Stomach (tissue), 8 donors: ENCODE measurements at regions not wholly inside any gene's neighbourhood (a gene's known extent, or its start where the extent isn't known, plus 50 kb on each side); places are given as distances from the start of the nearest gene placed in this dataset.
"Not testable (repeated sequence)": the region's sequence is repeated elsewhere in the genome, so short reads cannot be mapped to it uniquely, and the experiment has no call there.

Experiments used
- DNase-seq, 2 donors: peaks; one replicate each; pipeline versions ENCODE4 v3.0.0 to v3.0.0-alpha.2; 2013 to 2019
- H3K27ac ChIP-seq, 5 donors: fragments of 200-600 bp in 4 of 5; sonication (generic) in 4 of 5; one replicate each; pipeline ENCODE4 v1.5.1; 2013 to 2019; ENCODE audit warnings: mild to moderate bottlenecking in 1 of 5, moderate library complexity in 1 of 5
- H3K27me3 ChIP-seq, 3 donors: fragments of 200-600 bp; sonication (generic); one replicate each; pipeline ENCODE4 v1.5.1; 2017 to 2019; ENCODE audit warnings: mixed run types in 1 of 3
- H3K36me3 ChIP-seq, 4 donors: fragments of 200-600 bp; sonication (generic); 1 replicate in 3 of 4; 2 replicates in 1 of 4; pipeline ENCODE4 v1.5.1; 2016 to 2019
- H3K4me1 ChIP-seq, 4 donors: fragments of 200-600 bp; sonication (generic); one replicate each; pipeline ENCODE4 v1.5.1; 2016 to 2019
- H3K4me3 ChIP-seq, 4 donors: fragments of 200-600 bp; sonication (generic) in 3 of 4; one replicate each; pipeline ENCODE4 v1.5.1; 2016 to 2019; ENCODE audit warnings: mild to moderate bottlenecking in 1 of 4
- H3K9me3 ChIP-seq, 4 donors: fragments of 200-600 bp; sonication (generic); one replicate each; pipeline ENCODE4 v1.5.1; 2016 to 2019
- EP300 ChIP-seq: sonication (generic); formaldehyde crosslinking; IDR thresholded peaks from one replicate; pipeline ENCODE4 v1.6.1; 2017; ENCODE audit warnings: antibody characterized with exemption
- POLR2A ChIP-seq, 4 donors: fragments of 450-650 bp; IDR thresholded peaks; one replicate each; pipeline ENCODE4 v1.6.1; 2016; ENCODE audit warnings: antibody characterized with exemption in 4 of 4, control low read depth in 2 of 4, mild to moderate bottlenecking in 1 of 4, moderate library complexity in 1 of 4
- POLR2AphosphoS5 ChIP-seq, 3 donors: sonication (generic); formaldehyde crosslinking; IDR thresholded peaks; one replicate each; pipeline ENCODE4 v1.6.1; 2016; ENCODE audit warnings: antibody characterized with exemption in 3 of 3
- WGBS, 5 donors: extraction: QIAGEN DNeasy Blood & Tissue Kit in 3 of 5; methylation state at CpG; one replicate each; pipeline versions ENCODE4 v1.1.5 to v1.1.7; 2013 to 2018; 5-methylcytosine and 5-hydroxymethylcytosine counted together
- intact Hi-C: fragments of 100-400 bp; cut with DNase I; formaldehyde crosslinking; loops from one replicate; pipeline ENCODE4 v1.15.1; 2023; ENCODE audit warnings: low total_unique reads
- TF ChIP-seq, protein P1 (sequence below), 7 experiments: fragments of 450-650 bp in 4 of 7; fragments of 200-600 bp in 3 of 7; sonication (generic) in 3 of 7; IDR thresholded peaks; one replicate each; pipeline ENCODE4 v1.5.1; 2016 to 2019; ENCODE audit warnings: antibody characterized with exemption in 7 of 7, control low read depth in 2 of 7, mild to moderate bottlenecking in 1 of 7
- donor health status: healthy with polysubstance abuse.
- donor health status: Bipolar disorder and iron deficiency.
- donor health status: healthy.

DNA sequence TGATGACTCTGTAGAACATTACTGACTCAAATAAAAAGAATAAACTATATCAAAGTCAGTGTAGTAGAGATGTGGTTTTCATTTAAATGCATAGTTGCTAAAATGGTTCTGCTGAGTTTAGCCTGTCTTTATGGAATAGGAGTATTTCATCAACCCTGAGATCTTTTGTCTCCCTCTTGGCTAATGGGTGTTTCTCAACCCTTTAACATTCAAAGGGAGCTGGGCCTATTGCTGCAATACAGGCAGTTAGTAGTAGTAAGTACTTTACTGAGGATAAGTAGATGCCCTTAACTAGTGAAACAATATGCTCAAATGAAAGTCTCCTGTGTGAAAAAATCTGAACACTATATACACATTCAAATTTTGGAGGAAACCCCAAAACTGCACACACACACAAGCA lies 184.7 kb upstream of the TTC14 start:
- no peak for DNase-seq
- Histone ChIP-seq H3K27ac (no peak overlapping the region), H3K36me3 (no peaks in the 10 kb centered on the region), H3K4me3 (no peak overlapping the region), H3K27me3 (no peaks in the 10 kb centered on the region), H3K4me1 (no peaks in the 10 kb centered on the region), H3K9me3 (peaks cover 0 to 3% (median 0%) of the 10 kb centered on the region in 4 donors)
- intact Hi-C loops: no loop called here
- no peak for TF ChIP-seq POLR2AphosphoS5 (IDR thresholded peaks at IDR 0.05)
- TF ChIP-seq EP300: no peak
- TF ChIP-seq, protein P1, sequence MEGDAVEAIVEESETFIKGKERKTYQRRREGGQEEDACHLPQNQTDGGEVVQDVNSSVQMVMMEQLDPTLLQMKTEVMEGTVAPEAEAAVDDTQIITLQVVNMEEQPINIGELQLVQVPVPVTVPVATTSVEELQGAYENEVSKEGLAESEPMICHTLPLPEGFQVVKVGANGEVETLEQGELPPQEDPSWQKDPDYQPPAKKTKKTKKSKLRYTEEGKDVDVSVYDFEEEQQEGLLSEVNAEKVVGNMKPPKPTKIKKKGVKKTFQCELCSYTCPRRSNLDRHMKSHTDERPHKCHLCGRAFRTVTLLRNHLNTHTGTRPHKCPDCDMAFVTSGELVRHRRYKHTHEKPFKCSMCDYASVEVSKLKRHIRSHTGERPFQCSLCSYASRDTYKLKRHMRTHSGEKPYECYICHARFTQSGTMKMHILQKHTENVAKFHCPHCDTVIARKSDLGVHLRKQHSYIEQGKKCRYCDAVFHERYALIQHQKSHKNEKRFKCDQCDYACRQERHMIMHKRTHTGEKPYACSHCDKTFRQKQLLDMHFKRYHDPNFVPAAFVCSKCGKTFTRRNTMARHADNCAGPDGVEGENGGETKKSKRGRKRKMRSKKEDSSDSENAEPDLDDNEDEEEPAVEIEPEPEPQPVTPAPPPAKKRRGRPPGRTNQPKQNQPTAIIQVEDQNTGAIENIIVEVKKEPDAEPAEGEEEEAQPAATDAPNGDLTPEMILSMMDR (IDR thresholded peaks at IDR 0.05): no peak
- TF ChIP-seq POLR2A (IDR thresholded peaks at IDR 0.05): no peak

DNA sequence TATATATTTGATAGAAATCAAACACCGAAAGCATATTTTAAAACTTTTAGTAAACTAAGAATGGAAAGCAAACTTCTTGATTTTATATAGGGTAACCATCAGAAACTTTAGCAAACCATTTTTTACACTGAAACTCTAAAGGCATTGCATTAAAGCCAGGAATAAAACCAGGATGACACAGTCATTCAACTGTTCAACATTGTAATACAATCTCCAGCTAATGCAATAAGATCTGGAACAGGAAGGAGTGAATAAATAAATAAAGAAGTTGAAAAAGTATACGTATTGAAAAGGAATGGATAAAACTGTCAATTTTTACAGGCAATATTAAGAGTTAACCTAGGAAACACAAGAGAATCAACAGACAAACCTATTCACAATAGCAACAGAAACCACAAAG lies 181.9 kb upstream of the TTC14 start:
- no peaks in the 10 kb centered on the region for H3K4me1 ChIP-seq
- TF ChIP-seq POLR2A (IDR thresholded peaks at IDR 0.05) (no peak), POLR2AphosphoS5 (IDR thresholded peaks at IDR 0.05) (no peak), EP300 (no peak)
- TF ChIP-seq, protein P1 (IDR thresholded peaks at IDR 0.05): no peak
- intact Hi-C loops: no loop called here
- H3K27ac ChIP-seq: no peak overlapping the region
- no peaks in the 10 kb centered on the region for H3K9me3 ChIP-seq
- DNase-seq: no peak
- 80 to 84% (median 82%) methylated on average over 2 of the region's 2 CpGs for WGBS, 5 donors
- no peak overlapping the region for H3K4me3 ChIP-seq
- no peaks in the 10 kb centered on the region for H3K36me3 ChIP-seq
- H3K27me3 ChIP-seq: no peaks in the 10 kb centered on the region

DNA sequence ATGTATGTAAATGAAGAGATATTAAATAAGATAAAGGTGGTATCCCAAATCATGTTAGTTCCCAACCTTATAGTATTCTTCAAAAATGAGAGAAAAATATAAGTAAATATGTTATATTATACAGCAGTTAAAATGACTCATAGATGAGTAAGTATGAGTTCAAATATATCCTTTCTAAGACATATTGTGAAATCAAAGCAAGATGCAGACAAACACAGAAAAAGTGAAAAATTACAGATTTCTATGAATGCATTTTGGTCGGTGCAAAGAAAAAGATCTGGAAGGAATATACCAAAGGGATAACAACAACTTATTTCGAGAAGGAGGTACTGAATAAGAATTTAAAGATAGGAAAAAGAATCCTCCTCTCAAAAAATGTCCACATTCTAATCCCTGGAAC lies 181.2 kb upstream of the TTC14 start:
- TF ChIP-seq EP300: no peak
- TF ChIP-seq POLR2AphosphoS5 (IDR thresholded peaks at IDR 0.05): no peak
- TF ChIP-seq POLR2A (IDR thresholded peaks at IDR 0.05): no peak
- TF ChIP-seq, protein P1 (IDR thresholded peaks at IDR 0.05): no peak
- Histone ChIP-seq H3K27ac (no peak overlapping the region), H3K4me1 (no peaks in the 10 kb centered on the region), H3K36me3 (no peaks in the 10 kb centered on the region), H3K9me3 (no peaks in the 10 kb centered on the region), H3K27me3 (no peaks in the 10 kb centered on the region), H3K4me3 (no peak overlapping the region)
- no peak for DNase-seq
- whole genome bisulfite sequencing, 5 donors: 66 to 74% (median 72%) methylated on average over 2 of the region's 2 CpGs
- intact Hi-C loops: no loop called here

DNA sequence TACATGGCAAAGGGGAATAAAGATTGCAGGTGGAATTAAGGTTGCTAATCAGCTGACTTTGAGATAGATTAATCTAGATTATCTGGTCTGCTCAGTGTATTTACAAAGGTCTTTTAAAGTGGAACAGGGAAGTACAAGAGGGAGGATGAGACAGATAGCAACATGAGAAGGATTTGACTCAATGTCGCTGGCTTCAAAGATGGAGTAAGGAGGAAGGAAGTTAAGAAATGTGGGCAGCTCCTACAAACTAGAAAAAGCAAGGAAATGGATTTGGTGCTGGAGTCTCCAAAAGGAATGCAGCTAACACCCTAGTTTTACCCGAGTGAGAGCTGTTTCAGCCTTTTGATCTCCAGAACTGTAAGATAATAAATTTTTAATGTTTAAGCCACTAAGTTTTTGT lies 180.7 kb upstream of the TTC14 start:
- no peak for DNase-seq
- Histone ChIP-seq H3K9me3 (no peaks in the 10 kb centered on the region), H3K27me3 (no peaks in the 10 kb centered on the region), H3K4me3 (no peak overlapping the region), H3K4me1 (no peaks in the 10 kb centered on the region), H3K36me3 (no peaks in the 10 kb centered on the region), H3K27ac (no peak overlapping the region)
- intact Hi-C loops: no loop called here
- 33 to 66% (median 59%) methylated on average over 2 of the region's 2 CpGs for WGBS, 5 donors
- TF ChIP-seq EP300: no peak

DNA sequence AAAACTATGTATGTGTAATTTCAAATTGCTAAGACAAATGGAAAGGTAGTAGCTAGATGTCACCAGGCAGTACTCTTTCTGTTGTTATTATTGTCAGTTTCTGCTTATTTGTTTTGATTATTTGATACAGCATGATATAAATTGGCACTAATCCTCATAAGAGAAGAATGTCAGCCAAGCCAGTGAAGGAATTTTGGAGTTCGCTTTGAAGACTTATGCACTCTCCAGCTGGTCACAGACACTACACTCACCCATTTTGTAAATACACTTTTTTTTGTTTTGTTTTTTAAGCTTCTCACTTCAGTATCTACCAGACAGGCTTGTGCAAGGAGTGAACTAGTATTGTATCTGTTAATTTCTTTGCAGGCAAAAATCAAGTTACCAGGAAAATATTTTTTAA lies 180.2 kb upstream of the TTC14 start:
- WGBS, 5 donors: 78 to 87% (median 84%) methylated on average over 1 of the region's 1 CpG
- no peaks in the 10 kb centered on the region for H3K27me3 ChIP-seq
- intact Hi-C loops: no loop called here
- H3K4me3 ChIP-seq: no peak overlapping the region
- TF ChIP-seq EP300 (no peak), POLR2AphosphoS5 (IDR thresholded peaks at IDR 0.05) (no peak), POLR2A (IDR thresholded peaks at IDR 0.05) (no peak)
- TF ChIP-seq, protein P1 (IDR thresholded peaks at IDR 0.05): no peak
- H3K36me3 ChIP-seq: no peaks in the 10 kb centered on the region
- no peak for DNase-seq
- H3K9me3 ChIP-seq: no peaks in the 10 kb centered on the region
- no peak overlapping the region for H3K27ac ChIP-seq
- H3K4me1 ChIP-seq: no peaks in the 10 kb centered on the region

DNA sequence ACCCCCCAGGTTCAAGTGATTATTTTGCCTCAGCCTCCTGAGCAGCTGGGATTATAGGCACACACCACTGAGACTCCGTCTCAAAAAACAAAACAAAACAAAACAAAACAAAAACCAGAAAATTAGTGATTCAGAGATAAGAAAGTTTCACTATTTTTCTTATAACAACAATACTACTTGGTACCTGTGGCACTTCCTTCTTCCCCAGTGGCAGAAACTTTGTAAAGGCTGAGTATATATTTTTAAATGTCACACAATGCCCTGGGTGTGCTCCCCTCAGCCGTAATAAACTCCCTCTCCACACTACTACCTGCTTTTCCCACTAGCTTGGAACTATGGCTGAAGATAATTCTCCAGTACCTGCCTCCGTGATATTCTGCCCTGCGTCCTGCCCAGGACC lies 177.7 kb upstream of the TTC14 start:
- H3K27me3 ChIP-seq, H3K4me3 ChIP-seq, intact Hi-C loops, H3K36me3 ChIP-seq, H3K9me3 ChIP-seq, H3K4me1 ChIP-seq, DNase-seq, H3K27ac ChIP-seq: not testable (repeated sequence)
- WGBS, 5 donors: 85 to 89% (median 85%) methylated on average over 4 of the region's 4 CpGs
